Colonic mucosa (tissue), 4 donors: ENCODE measurements at regions not wholly inside any gene's neighbourhood (a gene's known extent, or its start where the extent isn't known, plus 50 kb on each side); places are given as distances from the start of the nearest gene placed in this dataset.

Experiments
- DNase-seq: peaks from one replicate; pipeline ENCODE4 v3.0.0-alpha.2; 2020
- H3K27ac ChIP-seq: fragments of 200-600 bp; one replicate; pipeline ENCODE4 v1.8.0; 2021
- H3K27me3 ChIP-seq: fragments of 200-600 bp; one replicate; pipeline ENCODE4 v1.8.0; 2021
- H3K36me3 ChIP-seq: fragments of 200-600 bp; one replicate; pipeline ENCODE4 v1.8.0; 2021
- H3K4me1 ChIP-seq: fragments of 200-600 bp; one replicate; pipeline ENCODE4 v1.8.0; 2021; ENCODE audit warnings: mild to moderate bottlenecking
- H3K4me3 ChIP-seq: fragments of 200-600 bp; one replicate; pipeline ENCODE4 v1.8.0; 2021
- H3K9ac ChIP-seq, 2 donors: one replicate each; pipeline ENCODE4 v1.7.0; 2013; ENCODE audit warnings: control low read depth in 2 of 2, low read depth in 2 of 2, low read length in 2 of 2
- H3K9me3 ChIP-seq: fragments of 200-600 bp; one replicate; pipeline ENCODE4 v1.8.0; 2021
- intact Hi-C: fragments of 100-400 bp; cut with DNase I; formaldehyde crosslinking; loops from one replicate; pipeline ENCODE4 v1.14.1; 2022
- TF ChIP-seq, protein P1 (sequence below): fragments of 200-600 bp; IDR thresholded peaks from one replicate; pipeline ENCODE4 v1.8.0; 2022; ENCODE audit warnings: antibody characterized with exemption, mild to moderate bottlenecking
- donor health status: healthy.
- donor health status: DM: no; HTN: no; CAD: no.
- donor health status: DM: no; HTN: no; CAD: no.

DNA sequence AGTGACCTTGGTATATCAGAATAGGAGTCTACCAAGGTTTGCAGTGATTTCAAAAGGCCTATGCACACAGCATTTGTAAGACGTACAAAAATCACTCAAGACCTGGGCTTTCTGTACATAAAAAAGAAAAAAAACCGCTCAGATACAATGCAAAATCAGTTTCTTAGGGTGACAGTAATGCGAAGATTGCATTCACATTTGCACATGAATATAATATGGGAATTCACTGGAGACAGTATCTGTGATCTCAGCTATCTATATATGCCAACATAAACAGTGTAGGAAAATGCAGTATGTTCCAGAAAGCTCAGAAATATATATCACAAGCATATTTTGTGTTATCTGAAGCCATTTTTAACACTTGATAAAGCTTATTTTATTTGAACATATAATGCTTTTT is 176.4 kb upstream of the MYOCD start:
- TF ChIP-seq, protein P1, sequence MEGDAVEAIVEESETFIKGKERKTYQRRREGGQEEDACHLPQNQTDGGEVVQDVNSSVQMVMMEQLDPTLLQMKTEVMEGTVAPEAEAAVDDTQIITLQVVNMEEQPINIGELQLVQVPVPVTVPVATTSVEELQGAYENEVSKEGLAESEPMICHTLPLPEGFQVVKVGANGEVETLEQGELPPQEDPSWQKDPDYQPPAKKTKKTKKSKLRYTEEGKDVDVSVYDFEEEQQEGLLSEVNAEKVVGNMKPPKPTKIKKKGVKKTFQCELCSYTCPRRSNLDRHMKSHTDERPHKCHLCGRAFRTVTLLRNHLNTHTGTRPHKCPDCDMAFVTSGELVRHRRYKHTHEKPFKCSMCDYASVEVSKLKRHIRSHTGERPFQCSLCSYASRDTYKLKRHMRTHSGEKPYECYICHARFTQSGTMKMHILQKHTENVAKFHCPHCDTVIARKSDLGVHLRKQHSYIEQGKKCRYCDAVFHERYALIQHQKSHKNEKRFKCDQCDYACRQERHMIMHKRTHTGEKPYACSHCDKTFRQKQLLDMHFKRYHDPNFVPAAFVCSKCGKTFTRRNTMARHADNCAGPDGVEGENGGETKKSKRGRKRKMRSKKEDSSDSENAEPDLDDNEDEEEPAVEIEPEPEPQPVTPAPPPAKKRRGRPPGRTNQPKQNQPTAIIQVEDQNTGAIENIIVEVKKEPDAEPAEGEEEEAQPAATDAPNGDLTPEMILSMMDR = no peak
- Histone ChIP-seq H3K9ac (no peak overlapping the region), H3K9me3 (no peaks in the 10 kb centered on the region), H3K4me3 (no peak overlapping the region), H3K27ac (no peak overlapping the region), H3K36me3 (no peaks in the 10 kb centered on the region), H3K27me3 (no peaks in the 10 kb centered on the region), H3K4me1 (no peaks in the 10 kb centered on the region)
- no peak for DNase-seq
- intact Hi-C loops = no loop called here

DNA sequence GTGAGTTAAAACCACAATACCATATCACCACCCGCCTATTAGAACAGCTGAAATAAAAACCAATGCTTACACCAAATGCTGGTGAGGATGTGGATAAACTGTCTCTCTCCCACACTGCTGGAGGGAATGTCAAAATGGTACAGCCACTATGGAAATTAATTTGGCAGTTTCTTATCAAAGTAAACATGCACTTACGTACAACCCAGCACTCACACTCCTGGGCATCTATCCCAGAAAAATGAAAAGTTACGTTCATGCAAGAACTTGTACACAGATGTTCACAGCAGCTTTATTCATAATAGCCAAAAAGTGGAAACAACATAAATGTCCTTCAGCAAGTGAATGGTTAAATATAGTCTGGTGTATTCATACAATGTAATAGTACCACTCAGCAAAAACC is 173.2 kb upstream of the MYOCD start:
- H3K4me3 ChIP-seq = no peak overlapping the region
- intact Hi-C loops = no loop called here
- H3K4me1 ChIP-seq = no peaks in the 10 kb centered on the region
- H3K27me3 ChIP-seq = no peaks in the 10 kb centered on the region
- no peaks in the 10 kb centered on the region for H3K36me3 ChIP-seq
- H3K27ac ChIP-seq = no peak overlapping the region
- TF ChIP-seq, protein P1 = no peak
- H3K9ac ChIP-seq = no peak overlapping the region
- no peaks in the 10 kb centered on the region for H3K9me3 ChIP-seq
- DNase-seq = no peak

- Histone ChIP-seq H3K9me3 (no peaks in the 10 kb centered on the region), H3K4me3 (no peak overlapping the region), H3K4me1 (no peaks in the 10 kb centered on the region), H3K27ac (no peak overlapping the region), H3K27me3 (no peaks in the 10 kb centered on the region), H3K9ac (no peak overlapping the region), H3K36me3 (no peaks in the 10 kb centered on the region)
- DNase-seq = no peak
- intact Hi-C loops = no loop called here
- TF ChIP-seq, protein P1 = no peak
These were observed 159.8 kb upstream of the MYOCD start for GRCh38 chr17:12505866-12506265.

DNA sequence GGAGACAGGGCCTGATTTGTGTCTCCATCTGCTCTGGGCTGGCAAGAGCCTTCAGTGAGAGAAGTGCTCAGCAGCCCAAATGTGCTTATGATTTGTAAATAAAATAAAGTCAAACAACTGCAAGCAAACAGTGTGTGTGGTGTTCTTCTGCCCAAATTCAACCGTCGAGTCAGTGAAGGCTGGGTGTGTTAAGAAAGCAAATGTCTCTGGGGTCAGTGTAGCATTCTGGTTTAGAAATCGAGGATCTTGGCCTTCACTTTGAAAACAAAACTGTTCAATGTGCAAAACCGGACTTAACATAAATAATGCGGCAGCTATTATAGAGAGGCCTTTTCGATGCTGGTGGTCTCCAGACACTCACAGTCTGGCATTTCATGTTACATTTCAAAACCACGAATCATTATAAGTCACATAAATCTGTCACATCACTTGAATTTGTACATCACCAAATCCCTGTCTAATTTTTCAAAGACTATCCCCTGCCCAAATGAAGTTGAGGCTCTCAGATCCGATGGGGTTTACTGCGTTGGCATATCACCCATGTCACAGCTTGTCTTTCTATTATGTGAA is 158.6 kb upstream of the MYOCD start:
- no peak overlapping the region for H3K9ac ChIP-seq
- no peaks in the 10 kb centered on the region for H3K4me1 ChIP-seq
- H3K27ac ChIP-seq = no peak overlapping the region
- no peak for DNase-seq
- no peak overlapping the region for H3K4me3 ChIP-seq
- intact Hi-C loops = no loop called here
- TF ChIP-seq, protein P1 = no peak
- H3K9me3 ChIP-seq = no peaks in the 10 kb centered on the region
- H3K36me3 ChIP-seq = no peaks in the 10 kb centered on the region
- H3K27me3 ChIP-seq = no peaks in the 10 kb centered on the region

GRCh38 chr17:12509801-12510200 is 155.9 kb upstream of the MYOCD start:
- no peak overlapping the region for H3K9ac ChIP-seq
- H3K27me3 ChIP-seq = no peaks in the 10 kb centered on the region
- H3K4me1 ChIP-seq = no peaks in the 10 kb centered on the region
- no peaks in the 10 kb centered on the region for H3K9me3 ChIP-seq
- H3K36me3 ChIP-seq = no peaks in the 10 kb centered on the region
- H3K4me3 ChIP-seq = no peak overlapping the region
- intact Hi-C loops = no loop called here
- no peak overlapping the region for H3K27ac ChIP-seq
- DNase-seq = no peak
- TF ChIP-seq, protein P1 = no peak
